HCT116 (cell line): ENCODE measurements at regions not wholly inside any gene's neighbourhood (a gene's known extent, or its start where the extent isn't known, plus 50 kb on each side); places are given as distances from the start of the nearest gene placed in this dataset.

Source experiments
- ATAC-seq: fragments of 200-7000 bp; cut with Tn5 transposase; 2 replicates; pipeline ENCODE4 v1.9.1; 2020; ENCODE audit warnings: mild to moderate bottlenecking, moderate library complexity
- BruUV-seq: library from RNA; stranded (reverse); fragments of 400-500 nt; replicated peaks from 2 replicates; lab custom pipeline; 2021; lab: Mats Ljungman, UMichigan
- CTCF ChIA-PET: fragments of 300-600 bp; sonication (Branson Sonifier 250); formaldehyde crosslinking; loops from one replicate; lab custom pipeline; 2021; ENCODE audit warnings: antibody characterized with exemption; lab: Charles Lee
- POLR2A ChIA-PET: fragments of 300-600, 350-600 bp; sonication (Branson Sonifier 250); formaldehyde crosslinking; loops from one replicate; lab custom pipeline; 2021; ENCODE audit warnings: antibody characterized with exemption; lab: Charles Lee
- RAD21 ChIA-PET, 2 experiments: fragments of 300-600 bp; sonication (Branson Sonifier 250); formaldehyde crosslinking; loops; one replicate each; lab custom pipeline; 2023; ENCODE audit warnings: low total read pairs in 2 of 2; ENCODE audit not compliant: uncharacterized antibody in 2 of 2, unreplicated experiment in 2 of 2, low non-redundant PET in 1 of 2; lab: Charles Lee
- DNase-seq: peaks from one replicate; pipeline ENCODE4 v3.0.0-alpha.2; 2010; ENCODE audit warnings: low read depth, low spot score
- H2AFZ ChIP-seq: fragments of 200-600 bp; shearing (Covaris generic), sonication (generic); 2 replicates; pipeline ENCODE4 v1.6.1; 2017; ENCODE audit warnings: low read depth, mixed run types, mixed read lengths, antibody characterized with exemption, low read length; ENCODE audit not compliant: poor library complexity, severe bottlenecking
- H3K27ac ChIP-seq: 2 replicates; pipeline ENCODE4 v1.5.1; 2012; ENCODE audit warnings: low read depth, low read length
- H3K27me3 ChIP-seq: fragments of 200-600 bp; sonication (generic); 2 replicates; pipeline ENCODE4 v1.6.1; 2016; ENCODE audit warnings: mixed run types, low read length, mixed read lengths; ENCODE audit not compliant: insufficient read depth
- H3K36me3 ChIP-seq, 2 experiments: fragments of 200-500 bp in 1 of 2; fragments of 200-600 bp in 1 of 2; sonication (Bioruptor generic) in 1 of 2; sonication (generic) in 1 of 2; 2 replicates each; pipeline versions ENCODE4 v1.5.1 to v1.6.1; 2014 to 2016; ENCODE audit warnings: low read length in 2 of 2, inconsistent platforms in 1 of 2, mixed read lengths in 1 of 2, mixed run types in 1 of 2; ENCODE audit not compliant: insufficient read depth in 2 of 2, control insufficient read depth in 1 of 2
- H3K4me1 ChIP-seq, 2 experiments: fragments of 200-600 bp in 1 of 2; sonication (generic) in 1 of 2; 2 replicates each; pipeline versions ENCODE4 v1.5.1 to v1.6.1; 2012 to 2017; ENCODE audit warnings: low read length in 2 of 2, inconsistent platforms in 1 of 2, mild to moderate bottlenecking in 1 of 2, mixed read lengths in 1 of 2, mixed run types in 1 of 2, moderate library complexity in 1 of 2; ENCODE audit not compliant: insufficient read depth in 2 of 2, control insufficient read depth in 1 of 2
- H3K4me2 ChIP-seq: fragments of 200-600 bp; sonication (generic); 2 replicates; pipeline ENCODE4 v1.6.1; 2017; ENCODE audit warnings: mixed run types, low read length, mixed read lengths
- H3K4me3 ChIP-seq, 2 experiments: fragments of 200-600 bp in 1 of 2; sonication (generic) in 1 of 2; replicated peaks in 1 of 2; 2 replicates each; pipeline ENCODE4 v1.5.1; 2011 to 2016; ENCODE audit warnings: low read length in 2 of 2, control low read depth in 1 of 2, low read depth in 1 of 2, mild to moderate bottlenecking in 1 of 2, mixed read lengths in 1 of 2, mixed run types in 1 of 2
- H3K79me2 ChIP-seq: fragments of 200-600 bp; sonication (generic); 2 replicates; pipeline ENCODE4 v1.6.1; 2017; ENCODE audit warnings: mild to moderate bottlenecking, mixed run types, low read length, moderate library complexity, mixed read lengths; ENCODE audit not compliant: insufficient read depth
- H3K9ac ChIP-seq: fragments of 200-600 bp; sonication (generic); 2 replicates; pipeline ENCODE4 v1.6.1; 2016; ENCODE audit warnings: low read length, mixed read lengths
- H3K9me2 ChIP-seq: fragments of 200-600 bp; sonication (generic), shearing (Covaris generic); 2 replicates; pipeline ENCODE4 v1.6.1; 2017; ENCODE audit warnings: mixed run types, mild to moderate bottlenecking, moderate library complexity; ENCODE audit not compliant: insufficient read depth
- H3K9me3 ChIP-seq, 2 experiments: fragments of 200-500 bp in 1 of 2; fragments of 200-600 bp in 1 of 2; sonication (Bioruptor generic) in 1 of 2; sonication (generic) in 1 of 2; 2 replicates each; pipeline ENCODE4 v1.6.1; 2014 to 2017; ENCODE audit warnings: low read length in 2 of 2, mixed read lengths in 2 of 2, inconsistent platforms in 1 of 2, low read depth in 1 of 2, mild to moderate bottlenecking in 1 of 2, mixed run types in 1 of 2, moderate library complexity in 1 of 2; ENCODE audit not compliant: control insufficient read depth in 1 of 2, insufficient read depth in 1 of 2
- H4K20me1 ChIP-seq: fragments of 200-600 bp; sonication (generic), shearing (Covaris generic); 2 replicates; pipeline ENCODE4 v1.6.1; 2017; ENCODE audit warnings: mixed run types, mild to moderate bottlenecking, moderate library complexity; ENCODE audit not compliant: insufficient read depth
- CBX3 ChIP-seq: IDR thresholded peaks from 2 replicates; pipeline ENCODE4 v1.6.1; 2012; ENCODE audit warnings: low read depth
- CTCF ChIP-seq, 3 experiments: fragments of 200-600 bp in 1 of 3; sonication (generic) in 1 of 3; IDR thresholded peaks in 2 of 3; conservative IDR thresholded peaks in 1 of 3; 2 replicates each; pipeline ENCODE4 v1.5.1; 2012 to 2017; ENCODE audit warnings: low read depth in 2 of 3, low read length in 2 of 3, antibody characterized with exemption in 1 of 3, borderline replicate concordance in 1 of 3, control low read depth in 1 of 3, mild to moderate bottlenecking in 1 of 3, mixed read lengths in 1 of 3, mixed run types in 1 of 3, moderate library complexity in 1 of 3; ENCODE audit not compliant: insufficient read depth in 1 of 3
- ELF1 ChIP-seq: IDR thresholded peaks from 2 replicates; pipeline ENCODE4 v1.6.1; 2012; ENCODE audit warnings: low read depth, borderline replicate concordance
- EZH2phosphoT487 ChIP-seq: fragments of 200-600 bp; IDR thresholded peaks from 2 replicates; pipeline ENCODE4 v1.6.1; 2018; ENCODE audit warnings: antibody characterized with exemption, borderline replicate concordance
- FOSL1 ChIP-seq: IDR thresholded peaks from 2 replicates; pipeline ENCODE4 v1.6.1; 2012; ENCODE audit warnings: low read depth
- POLR2A ChIP-seq: IDR thresholded peaks from 2 replicates; pipeline ENCODE4 v1.7.0; 2011; ENCODE audit warnings: borderline replicate concordance; ENCODE audit not compliant: insufficient read depth, insufficient read length; ENCODE audit errors: extremely low read depth
- RAD21 ChIP-seq: IDR thresholded peaks from 2 replicates; pipeline ENCODE4 v1.6.1; 2012; ENCODE audit warnings: low read depth, mild to moderate bottlenecking
- SIN3A ChIP-seq: IDR thresholded peaks from 2 replicates; pipeline ENCODE4 v1.6.1; 2012; ENCODE audit warnings: low read depth
- SP1 ChIP-seq: IDR thresholded peaks from 2 replicates; pipeline ENCODE4 v1.6.1; 2012; ENCODE audit warnings: low read depth
- SRF ChIP-seq: IDR thresholded peaks from 2 replicates; pipeline ENCODE4 v1.6.1; 2012; ENCODE audit warnings: low read depth
- TCF7L2 ChIP-seq: IDR thresholded peaks from 2 replicates; pipeline ENCODE4 v1.7.0; 2011; ENCODE audit warnings: borderline replicate concordance, inconsistent platforms; ENCODE audit not compliant: insufficient read depth, insufficient read length; ENCODE audit errors: extremely low read depth
- YY1 ChIP-seq: IDR thresholded peaks from 2 replicates; pipeline ENCODE4 v1.6.1; 2011; ENCODE audit warnings: low read length, low read depth, moderate library complexity, mild to moderate bottlenecking; ENCODE audit not compliant: insufficient replicate concordance; ENCODE audit errors: extremely low read depth
- ZBTB33 ChIP-seq: IDR thresholded peaks from 2 replicates; pipeline ENCODE4 v1.6.1; 2011; ENCODE audit warnings: mild to moderate bottlenecking, low read length, moderate library complexity; ENCODE audit not compliant: insufficient replicate concordance; ENCODE audit errors: extremely low read depth
- ZNF274 ChIP-seq: fragments of 200-500 bp; sonication (Bioruptor generic); IDR thresholded peaks from 2 replicates; pipeline ENCODE4 v1.6.1; 2014; ENCODE audit warnings: mild to moderate bottlenecking, low read depth, low read length, inconsistent platforms
- intact Hi-C: fragments of 100-400 bp; cut with micrococcal nuclease; formaldehyde crosslinking; loops from 2 replicates; pipeline ENCODE4 v1.10.0; 2022
- TF ChIP-seq, protein P1 (sequence below): IDR thresholded peaks from 2 replicates; pipeline ENCODE4 v1.6.1; 2012; ENCODE audit warnings: low read depth

DNA sequence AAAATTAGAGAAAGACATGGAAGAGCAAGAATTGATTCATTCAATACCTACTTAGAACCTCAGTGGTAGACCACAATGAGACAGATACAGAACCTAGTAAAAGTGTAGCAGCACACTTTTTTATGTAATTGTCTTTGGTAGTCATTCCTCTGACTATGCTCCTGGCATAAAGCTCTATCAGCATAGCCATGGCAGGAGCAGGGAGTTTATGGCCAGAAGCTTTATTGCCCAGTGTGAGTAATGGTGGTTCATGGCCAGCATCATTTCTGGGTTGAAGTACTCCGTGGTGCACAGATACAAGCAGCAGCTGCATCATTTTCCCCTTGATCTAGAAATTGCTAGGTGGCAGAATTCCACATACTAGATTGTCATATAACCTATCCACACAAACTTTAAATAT is 352.6 kb downstream of the TBC1D4 start:
- H3K36me3 ChIP-seq = no peaks in the 10 kb centered on the region
- ATAC-seq (no peak), DNase-seq (no peak)
- no peaks in the 10 kb centered on the region for H3K79me2 ChIP-seq
- H2AFZ ChIP-seq = no peak overlapping the region
- no peak overlapping the region for H3K9ac ChIP-seq
- H3K4me1 ChIP-seq = no peaks in the 10 kb centered on the region
- ChIA-PET CTCF (no interaction called here), RAD21 (no interaction called here), POLR2A (no interaction called here)
- H3K9me2 ChIP-seq = no peaks in the 10 kb centered on the region
- TF ChIP-seq EZH2phosphoT487 (no peak), SP1 (no peak), SRF (no peak), ELF1 (no peak), CBX3 (no peak), YY1 (no peak), RAD21 (no peak), ZNF274 (no peak), CTCF (IDR thresholded peaks at IDR 0.05 in 2 of 3, conservative IDR thresholded peaks at IDR 0.05 in 1 of 3; ENCODE audit: borderline replicate concordance in 1 of 3, insufficient read depth in 1 of 3, low read depth in 2 of 3, low read length in 2 of 3) (no peak), FOSL1 (no peak), TCF7L2 (no peak), SIN3A (no peak), ZBTB33 (no peak), POLR2A (no peak)
- TF ChIP-seq, protein P1, sequence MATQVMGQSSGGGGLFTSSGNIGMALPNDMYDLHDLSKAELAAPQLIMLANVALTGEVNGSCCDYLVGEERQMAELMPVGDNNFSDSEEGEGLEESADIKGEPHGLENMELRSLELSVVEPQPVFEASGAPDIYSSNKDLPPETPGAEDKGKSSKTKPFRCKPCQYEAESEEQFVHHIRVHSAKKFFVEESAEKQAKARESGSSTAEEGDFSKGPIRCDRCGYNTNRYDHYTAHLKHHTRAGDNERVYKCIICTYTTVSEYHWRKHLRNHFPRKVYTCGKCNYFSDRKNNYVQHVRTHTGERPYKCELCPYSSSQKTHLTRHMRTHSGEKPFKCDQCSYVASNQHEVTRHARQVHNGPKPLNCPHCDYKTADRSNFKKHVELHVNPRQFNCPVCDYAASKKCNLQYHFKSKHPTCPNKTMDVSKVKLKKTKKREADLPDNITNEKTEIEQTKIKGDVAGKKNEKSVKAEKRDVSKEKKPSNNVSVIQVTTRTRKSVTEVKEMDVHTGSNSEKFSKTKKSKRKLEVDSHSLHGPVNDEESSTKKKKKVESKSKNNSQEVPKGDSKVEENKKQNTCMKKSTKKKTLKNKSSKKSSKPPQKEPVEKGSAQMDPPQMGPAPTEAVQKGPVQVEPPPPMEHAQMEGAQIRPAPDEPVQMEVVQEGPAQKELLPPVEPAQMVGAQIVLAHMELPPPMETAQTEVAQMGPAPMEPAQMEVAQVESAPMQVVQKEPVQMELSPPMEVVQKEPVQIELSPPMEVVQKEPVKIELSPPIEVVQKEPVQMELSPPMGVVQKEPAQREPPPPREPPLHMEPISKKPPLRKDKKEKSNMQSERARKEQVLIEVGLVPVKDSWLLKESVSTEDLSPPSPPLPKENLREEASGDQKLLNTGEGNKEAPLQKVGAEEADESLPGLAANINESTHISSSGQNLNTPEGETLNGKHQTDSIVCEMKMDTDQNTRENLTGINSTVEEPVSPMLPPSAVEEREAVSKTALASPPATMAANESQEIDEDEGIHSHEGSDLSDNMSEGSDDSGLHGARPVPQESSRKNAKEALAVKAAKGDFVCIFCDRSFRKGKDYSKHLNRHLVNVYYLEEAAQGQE = no peak
- H3K4me2 ChIP-seq = no peak overlapping the region
- no peak overlapping the region for H3K27ac ChIP-seq
- no peaks in the 10 kb centered on the region for H3K9me3 ChIP-seq
- no peaks in the 10 kb centered on the region for H4K20me1 ChIP-seq
- H3K27me3 ChIP-seq = no peaks in the 10 kb centered on the region
- H3K4me3 ChIP-seq = no peak overlapping the region
- intact Hi-C loops = no loop called here
- BruUV-seq = no TSS peak
